ENCODE measurements at regions not wholly inside any gene's neighbourhood (a gene's known extent, or its start where the extent isn't known, plus 50 kb on each side); places are given as distances from the start of the nearest gene placed in this dataset.
"Not testable (repeated sequence)": the region's sequence is repeated elsewhere in the genome, so short reads cannot be mapped to it uniquely, and the experiment has no call there.

DNA sequence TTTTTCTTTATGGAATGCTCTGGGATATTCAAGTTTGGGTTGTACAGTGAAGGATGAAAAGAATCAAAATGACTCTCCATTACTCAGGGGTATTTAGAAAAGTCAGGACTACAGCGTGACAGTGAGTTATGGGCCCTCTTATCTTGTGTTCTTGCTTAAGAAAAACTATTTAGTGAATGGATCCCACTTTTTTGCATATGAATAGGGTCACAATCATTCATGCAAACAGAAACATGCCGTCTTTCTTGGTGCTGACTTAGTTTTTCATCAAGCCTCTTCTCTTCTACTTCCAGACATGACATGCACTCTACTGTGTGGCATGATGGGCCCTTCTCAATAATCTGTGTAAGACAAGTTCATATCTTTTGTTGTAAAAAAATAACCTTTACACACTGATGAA lies 488.4 kb upstream of the MMS22L start:
- TF ChIP-seq, protein P1, sequence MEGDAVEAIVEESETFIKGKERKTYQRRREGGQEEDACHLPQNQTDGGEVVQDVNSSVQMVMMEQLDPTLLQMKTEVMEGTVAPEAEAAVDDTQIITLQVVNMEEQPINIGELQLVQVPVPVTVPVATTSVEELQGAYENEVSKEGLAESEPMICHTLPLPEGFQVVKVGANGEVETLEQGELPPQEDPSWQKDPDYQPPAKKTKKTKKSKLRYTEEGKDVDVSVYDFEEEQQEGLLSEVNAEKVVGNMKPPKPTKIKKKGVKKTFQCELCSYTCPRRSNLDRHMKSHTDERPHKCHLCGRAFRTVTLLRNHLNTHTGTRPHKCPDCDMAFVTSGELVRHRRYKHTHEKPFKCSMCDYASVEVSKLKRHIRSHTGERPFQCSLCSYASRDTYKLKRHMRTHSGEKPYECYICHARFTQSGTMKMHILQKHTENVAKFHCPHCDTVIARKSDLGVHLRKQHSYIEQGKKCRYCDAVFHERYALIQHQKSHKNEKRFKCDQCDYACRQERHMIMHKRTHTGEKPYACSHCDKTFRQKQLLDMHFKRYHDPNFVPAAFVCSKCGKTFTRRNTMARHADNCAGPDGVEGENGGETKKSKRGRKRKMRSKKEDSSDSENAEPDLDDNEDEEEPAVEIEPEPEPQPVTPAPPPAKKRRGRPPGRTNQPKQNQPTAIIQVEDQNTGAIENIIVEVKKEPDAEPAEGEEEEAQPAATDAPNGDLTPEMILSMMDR (conservative IDR thresholded peaks at IDR 0.05; ENCODE audit: low read depth, low read length), result no peak
- H3K4me3 ChIP-seq (ENCODE audit: low read depth, low read length), result no peak overlapping the region
- no peak for DNase-seq (ENCODE audit: low read depth)

DNA sequence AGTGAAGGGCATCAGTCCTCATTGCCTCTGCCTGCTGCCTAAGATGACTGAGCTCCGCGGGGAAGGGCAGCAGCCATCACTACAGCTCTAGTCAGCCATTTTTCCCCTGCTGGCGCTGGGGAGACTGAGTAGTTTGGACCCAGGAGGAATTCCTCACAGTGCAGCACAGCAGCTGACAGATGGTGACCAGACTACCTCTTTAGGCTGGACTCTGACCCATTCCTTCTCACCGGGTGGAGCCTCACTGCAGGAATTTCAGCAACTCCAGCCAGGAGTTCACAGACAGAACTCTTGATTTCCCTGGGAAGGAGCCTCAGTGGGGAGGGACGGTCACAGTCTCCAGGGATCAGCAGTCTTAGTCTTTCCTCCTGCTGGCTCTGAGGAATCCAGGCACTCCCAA lies 492.0 kb upstream of the MMS22L start:
- H3K4me3 ChIP-seq (ENCODE audit: low read depth, low read length), result no peak overlapping the region
- TF ChIP-seq, protein P1 (conservative IDR thresholded peaks at IDR 0.05; ENCODE audit: low read depth, low read length), result no peak
- no peak for DNase-seq (ENCODE audit: low read depth)

DNA sequence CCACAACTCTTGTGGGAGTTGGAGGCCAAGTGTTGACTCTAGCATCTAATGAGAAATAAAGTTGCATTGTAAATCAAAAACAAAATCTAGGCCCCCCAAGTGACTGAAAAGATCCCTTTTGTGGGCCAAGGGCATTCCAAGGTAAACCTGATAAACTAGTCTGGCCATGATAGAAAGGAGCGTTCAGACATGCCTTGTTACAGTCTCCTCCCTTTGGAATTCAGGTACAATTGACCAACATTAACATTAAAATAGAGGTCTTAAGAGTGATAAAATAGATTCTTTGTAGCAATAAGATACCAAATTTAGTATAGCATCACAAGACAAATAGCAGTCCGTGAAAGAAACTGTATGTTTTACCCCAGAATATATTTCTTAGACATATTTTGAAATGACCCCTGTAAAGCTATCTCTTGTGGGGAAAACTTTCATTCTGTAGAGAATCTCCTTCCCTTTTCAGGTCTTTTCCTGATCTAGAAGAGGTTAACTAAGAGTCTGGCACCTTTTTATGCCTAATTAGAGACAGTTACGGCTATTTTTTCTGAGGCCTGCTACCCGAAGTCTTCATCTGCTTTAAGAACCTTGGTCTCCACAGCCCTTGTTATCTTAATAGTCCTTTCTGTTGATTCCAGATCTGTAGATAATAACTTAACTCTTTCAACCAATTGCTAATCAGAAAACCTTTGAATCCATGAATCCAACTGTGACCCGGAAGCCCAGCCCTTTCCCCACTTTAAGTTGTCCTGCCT lies 495.4 kb upstream of the MMS22L start:
- TF ChIP-seq, protein P1 (conservative IDR thresholded peaks at IDR 0.05; ENCODE audit: low read depth, low read length), result no peak
- no peak for DNase-seq (ENCODE audit: low read depth)
- H3K4me3 ChIP-seq (ENCODE audit: low read depth, low read length), result no peak overlapping the region

DNA sequence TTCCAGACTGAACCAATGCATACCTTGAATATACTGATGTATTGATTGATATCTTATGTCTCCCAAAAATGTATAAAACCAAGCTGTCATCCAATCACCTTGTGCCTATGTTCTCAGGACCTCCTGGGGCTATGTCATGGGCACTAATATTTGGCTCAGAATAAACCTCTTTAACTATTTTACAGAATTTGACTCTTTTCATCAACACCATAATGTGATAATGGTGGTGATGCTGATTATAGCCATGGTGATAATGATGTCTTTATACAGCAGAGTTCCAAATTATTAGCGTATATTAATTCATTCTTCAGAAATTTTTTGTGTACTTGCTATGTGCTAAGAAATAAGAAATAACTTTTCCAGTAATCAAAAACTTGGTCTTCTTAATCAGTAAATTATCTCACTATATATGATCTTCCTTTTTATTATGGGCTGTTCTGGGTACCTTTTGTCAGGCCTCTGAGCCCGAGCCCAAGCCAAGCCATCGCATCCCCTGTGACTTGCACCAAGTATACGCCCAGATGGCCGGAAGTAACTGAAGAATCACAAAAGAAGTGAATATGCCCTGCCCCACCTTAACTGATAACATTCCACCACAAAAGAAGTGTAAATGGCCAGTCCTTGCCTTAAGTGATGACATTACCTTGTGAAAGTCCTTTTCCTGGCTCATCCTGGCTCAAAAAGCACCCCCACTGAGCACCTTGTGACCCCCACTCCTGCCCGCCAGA lies 496.2 kb upstream of the MMS22L start:
- DNase-seq (ENCODE audit: low read depth); H3K4me3 ChIP-seq (ENCODE audit: low read depth, low read length): not testable (repeated sequence)

DNA sequence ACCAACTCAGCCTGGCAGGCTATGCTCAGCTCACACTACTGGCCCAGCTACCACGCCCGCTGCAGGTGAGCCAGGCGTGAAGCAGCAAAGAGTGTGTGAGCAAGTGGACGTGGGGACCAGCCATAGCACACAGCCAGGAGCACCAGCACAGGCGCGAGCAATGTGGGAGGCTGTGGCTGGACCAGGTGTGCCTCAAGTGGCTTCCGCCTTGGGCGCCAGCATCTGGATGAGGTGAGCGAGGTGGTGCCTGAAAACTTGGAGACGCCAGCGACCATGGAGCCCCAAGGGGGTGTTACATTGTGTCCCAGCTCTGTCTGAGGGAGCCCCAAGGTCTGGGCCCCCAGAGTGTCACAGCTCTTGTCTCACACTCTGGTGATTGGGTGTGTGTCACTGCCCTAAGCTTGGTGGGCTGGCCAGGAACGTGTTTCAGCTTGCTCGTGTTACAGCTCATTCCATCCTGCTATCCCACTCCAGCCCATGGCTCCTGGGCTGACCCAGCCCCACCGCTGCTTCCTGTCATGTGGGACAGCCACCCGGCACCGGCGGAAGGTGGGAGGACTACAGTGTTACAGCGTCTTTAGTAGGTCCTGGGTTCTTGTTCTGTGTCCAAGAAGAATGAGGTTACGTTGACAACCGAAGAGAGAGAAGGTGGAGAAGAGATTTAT lies 508.0 kb upstream of the MMS22L start:
- TF ChIP-seq, protein P1 (conservative IDR thresholded peaks at IDR 0.05; ENCODE audit: low read depth, low read length), result no peak
- DNase-seq (ENCODE audit: low read depth), result no peak
- H3K4me3 ChIP-seq (ENCODE audit: low read depth, low read length), result no peak overlapping the region

DNA sequence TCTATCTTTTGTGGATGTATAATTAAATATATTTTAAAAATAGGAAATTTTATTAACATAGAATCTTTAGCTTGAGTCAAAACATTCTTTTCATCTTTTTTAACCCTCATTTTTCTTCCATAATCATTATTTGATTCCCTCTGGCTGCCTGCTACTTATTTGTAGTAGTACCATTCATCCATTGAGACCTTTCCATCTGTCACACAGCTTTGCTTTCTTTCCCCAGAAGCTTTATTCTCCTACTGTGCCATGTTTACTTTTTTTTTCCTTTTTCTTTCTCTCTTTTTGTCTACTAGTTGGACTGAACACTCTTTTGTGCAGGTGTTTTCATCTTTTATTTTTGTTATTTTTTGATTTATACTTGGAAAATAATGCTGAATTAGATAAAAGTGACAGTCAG lies 522.6 kb upstream of the MMS22L start:
- no peak for DNase-seq (ENCODE audit: low read depth)
- H3K4me3 ChIP-seq (ENCODE audit: low read depth, low read length), result no peak overlapping the region
- TF ChIP-seq, protein P1 (conservative IDR thresholded peaks at IDR 0.05; ENCODE audit: low read depth, low read length), result no peak

DNA sequence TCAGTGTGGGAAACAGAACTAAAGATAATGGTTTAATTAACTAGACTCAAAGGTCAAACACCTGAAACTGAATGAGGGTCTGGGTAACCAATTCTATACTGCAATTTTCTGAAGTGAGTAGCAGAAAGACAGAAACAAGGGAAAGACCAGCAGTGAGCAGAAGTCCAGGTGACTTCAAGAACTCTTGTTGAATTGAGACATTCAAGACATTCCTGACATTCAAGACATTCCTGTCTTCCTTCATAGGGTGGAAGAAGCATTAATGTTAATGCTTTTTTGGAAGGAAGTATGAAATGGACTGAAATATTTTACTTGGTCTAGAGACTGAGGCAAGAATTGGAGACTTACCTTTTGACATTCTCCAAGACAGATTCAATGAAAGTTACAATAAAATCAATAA lies 529.9 kb upstream of the MMS22L start:
- no peak overlapping the region for H3K4me3 ChIP-seq (ENCODE audit: low read depth, low read length)
- no peak for DNase-seq (ENCODE audit: low read depth)
- TF ChIP-seq, protein P1 (conservative IDR thresholded peaks at IDR 0.05; ENCODE audit: low read depth, low read length), result no peak

All from epithelial cell of proximal tubule (primary cell).